Gastroesophageal sphincter (tissue), 4 donors: ENCODE measurements at regions not wholly inside any gene's neighbourhood (a gene's known extent, or its start where the extent isn't known, plus 50 kb on each side); places are given as distances from the start of the nearest gene placed in this dataset.

Source experiments
- ATAC-seq: fragments of 150-250 bp; one replicate; pipeline ENCODE4 v1.9.1; 2016; ENCODE audit warnings: mild to moderate bottlenecking, moderate library complexity
- H3K27ac ChIP-seq, 4 donors: fragments of 200-600 bp; sonication (generic) in 3 of 4; 1 replicate in 3 of 4; 2 replicates in 1 of 4; pipeline ENCODE4 v1.5.1; 2016 to 2019
- H3K27me3 ChIP-seq: fragments of 200-600 bp; sonication (generic); one replicate; pipeline ENCODE4 v1.5.1; 2019
- H3K36me3 ChIP-seq, 2 donors: fragments of 200-600 bp; sonication (generic); one replicate each; pipeline ENCODE4 v1.5.1; 2019; ENCODE audit warnings: control low read depth in 1 of 2
- H3K4me1 ChIP-seq, 3 donors: fragments of 200-600 bp; sonication (generic); 1 replicate in 2 of 3; 2 replicates in 1 of 3; pipeline ENCODE4 v1.5.1; 2016 to 2019; ENCODE audit warnings: control low read depth in 2 of 3
- H3K4me3 ChIP-seq, 2 donors: fragments of 200-600 bp; sonication (generic); one replicate each; pipeline ENCODE4 v1.5.1; 2019; ENCODE audit warnings: mild to moderate bottlenecking in 1 of 2, moderate library complexity in 1 of 2
- H3K9me3 ChIP-seq, 3 donors: fragments of 200-600 bp; sonication (generic); one replicate each; pipeline ENCODE4 v1.5.1; 2017 to 2019; ENCODE audit warnings: control low read depth in 2 of 3
- CTCF ChIP-seq, 4 experiments: fragments of 200-600 bp in 2 of 4; fragments of 450-650 bp in 2 of 4; sonication (generic) in 1 of 4; IDR thresholded peaks; one replicate each; pipeline ENCODE4 v1.5.1; 2017 to 2019; ENCODE audit warnings: antibody characterized with exemption in 4 of 4, mild to moderate bottlenecking in 2 of 4, moderate library complexity in 2 of 4
- EP300 ChIP-seq: sonication (generic); formaldehyde crosslinking; IDR thresholded peaks from one replicate; pipeline ENCODE4 v1.6.1; 2017; ENCODE audit warnings: antibody characterized with exemption, mild to moderate bottlenecking
- POLR2A ChIP-seq, 2 donors: fragments of 450-650 bp; IDR thresholded peaks; one replicate each; pipeline ENCODE4 v1.6.1; 2017; ENCODE audit warnings: antibody characterized with exemption in 2 of 2, mild to moderate bottlenecking in 2 of 2, moderate library complexity in 1 of 2
- POLR2AphosphoS5 ChIP-seq: sonication (generic); formaldehyde crosslinking; IDR thresholded peaks from one replicate; pipeline ENCODE4 v1.6.1; 2017; ENCODE audit warnings: antibody characterized with exemption
- WGBS, 2 donors: methylation state at CpG; one replicate each; pipeline ENCODE4 v1.1.5; 2018; ENCODE audit warnings: low coverage in 1 of 2; 5-methylcytosine and 5-hydroxymethylcytosine counted together

GRCh38 chr5:108659531-108659930 lies 88.2 kb upstream of the FER start:
- Histone ChIP-seq H3K36me3 (no peaks in the 10 kb centered on the region), H3K27ac (no peak overlapping the region), H3K4me3 (no peak overlapping the region), H3K9me3 (no peaks in the 10 kb centered on the region), H3K4me1 (no peaks in the 10 kb centered on the region), H3K27me3 (no peaks in the 10 kb centered on the region)
- WGBS, 2 donors: 74 to 96% methylated on average over 3 of the region's 3 CpGs
- TF ChIP-seq POLR2AphosphoS5: no peak
- TF ChIP-seq POLR2A (IDR thresholded peaks at IDR 0.05): no peak
- no peak for TF ChIP-seq CTCF (IDR thresholded peaks at IDR 0.05)
- TF ChIP-seq EP300: no peak
- ATAC-seq: no peak

GRCh38 chr5:108655750-108656450 lies 91.8 kb upstream of the FER start:
- Histone ChIP-seq H3K9me3 (no peaks in the 10 kb centered on the region), H3K27me3 (no peaks in the 10 kb centered on the region), H3K4me3 (no peak overlapping the region), H3K4me1 (no peaks in the 10 kb centered on the region), H3K36me3 (no peaks in the 10 kb centered on the region), H3K27ac (no peak overlapping the region)
- TF ChIP-seq POLR2AphosphoS5 (no peak), POLR2A (IDR thresholded peaks at IDR 0.05) (no peak), CTCF (IDR thresholded peaks at IDR 0.05) (no peak), EP300 (no peak)
- WGBS, 2 donors: 28 to 37% methylated on average over 5 of the region's 5 CpGs
- ATAC-seq: peak; percentile 53

- TF ChIP-seq POLR2A (IDR thresholded peaks at IDR 0.05) (no peak), POLR2AphosphoS5 (no peak), EP300 (no peak), CTCF (IDR thresholded peaks at IDR 0.05) (no peak)
- no peak for ATAC-seq
- Histone ChIP-seq H3K4me3 (no peak overlapping the region), H3K9me3 (no peaks in the 10 kb centered on the region), H3K27ac (no peak overlapping the region), H3K27me3 (no peaks in the 10 kb centered on the region), H3K4me1 (no peaks in the 10 kb centered on the region), H3K36me3 (no peaks in the 10 kb centered on the region)
- WGBS, 2 donors: 60 to 86% methylated on average over 1 of the region's 1 CpG
Measured at GRCh38 chr5:108654051-108654450, 93.6 kb upstream of the FER start.

GRCh38 chr5:108653201-108653600 lies 94.5 kb upstream of the FER start:
- Histone ChIP-seq H3K4me1 (no peaks in the 10 kb centered on the region), H3K4me3 (no peak overlapping the region), H3K27ac (no peak overlapping the region), H3K9me3 (no peaks in the 10 kb centered on the region), H3K27me3 (no peaks in the 10 kb centered on the region), H3K36me3 (no peaks in the 10 kb centered on the region)
- no peak for TF ChIP-seq POLR2AphosphoS5
- TF ChIP-seq EP300: no peak
- no peak for TF ChIP-seq POLR2A (IDR thresholded peaks at IDR 0.05)
- no peak for TF ChIP-seq CTCF (IDR thresholded peaks at IDR 0.05)
- WGBS, 2 donors: 100% methylated on average over 1 of the region's 1 CpG; no CpG with 5 or more reads in 1 of the 2 donors
- no peak for ATAC-seq

GRCh38 chr5:108650997-108651396 lies 96.7 kb upstream of the FER start:
- Histone ChIP-seq H3K27ac (no peak overlapping the region), H3K36me3 (no peaks in the 10 kb centered on the region), H3K9me3 (peaks cover 0 to 17% (median 0%) of the 10 kb centered on the region in 3 donors), H3K4me3 (no peak overlapping the region), H3K27me3 (no peaks in the 10 kb centered on the region), H3K4me1 (no peaks in the 10 kb centered on the region)
- no peak for TF ChIP-seq POLR2AphosphoS5
- no peak for TF ChIP-seq CTCF (IDR thresholded peaks at IDR 0.05)
- TF ChIP-seq POLR2A (IDR thresholded peaks at IDR 0.05): no peak
- no peak for TF ChIP-seq EP300
- ATAC-seq: no peak
